HL-60 (cell line): ENCODE measurements at regions not wholly inside any gene's neighbourhood (a gene's known extent, or its start where the extent isn't known, plus 50 kb on each side); places are given as distances from the start of the nearest gene placed in this dataset.

Source experiments
- DNase-seq, 2 experiments: peaks; one replicate each; pipeline ENCODE4 v3.0.0-alpha.2; 2010 to 2020; ENCODE audit warnings: low read depth in 1 of 2, low spot score in 1 of 2
- H3K27ac ChIP-seq: fragments of 250-450 bp; sonication (Bioruptor Pico); replicated peaks from 2 replicates; pipeline ENCODE4 v1.5.1; 2020; ENCODE audit warnings: mild to moderate bottlenecking, moderate library complexity
- H3K27me3 ChIP-seq: fragments of 250-450 bp; sonication (Bioruptor Pico); 2 replicates; pipeline ENCODE4 v1.5.1; 2021; ENCODE audit warnings: mild to moderate bottlenecking, moderate library complexity; ENCODE audit not compliant: insufficient read depth, poor library complexity, severe bottlenecking
- H3K4me3 ChIP-seq: replicated peaks from 2 replicates; pipeline ENCODE4 v1.5.1; 2011; ENCODE audit warnings: mild to moderate bottlenecking, control low read depth, low read length; ENCODE audit not compliant: insufficient read depth
- CTCF ChIP-seq: IDR thresholded peaks from one replicate; pipeline ENCODE4 v1.5.1; 2011; ENCODE audit warnings: low read length, control low read depth, inconsistent platforms; ENCODE audit not compliant: insufficient read depth
- GABPA ChIP-seq: IDR thresholded peaks from 2 replicates; pipeline ENCODE4 v1.6.1; 2012; ENCODE audit warnings: low read depth
- POLR2AphosphoS5 ChIP-seq: IDR thresholded peaks from 2 replicates; pipeline ENCODE4 v1.6.1; 2012; ENCODE audit warnings: low read depth
- SPI1 ChIP-seq: IDR thresholded peaks from 2 replicates; pipeline ENCODE4 v1.6.1; 2012; ENCODE audit warnings: low read depth, mild to moderate bottlenecking, borderline replicate concordance
- TF ChIP-seq, protein P1 (sequence below): IDR thresholded peaks from 2 replicates; pipeline ENCODE4 v1.6.1; 2012; ENCODE audit warnings: low read depth; ENCODE audit not compliant: insufficient replicate concordance

- Histone ChIP-seq H3K27ac (no peak overlapping the region), H3K27me3 (no peaks in the 10 kb centered on the region), H3K4me3 (no peak overlapping the region)
- no peak for DNase-seq
- TF ChIP-seq CTCF (no peak), SPI1 (no peak), POLR2AphosphoS5 (no peak)
- TF ChIP-seq, protein P1, sequence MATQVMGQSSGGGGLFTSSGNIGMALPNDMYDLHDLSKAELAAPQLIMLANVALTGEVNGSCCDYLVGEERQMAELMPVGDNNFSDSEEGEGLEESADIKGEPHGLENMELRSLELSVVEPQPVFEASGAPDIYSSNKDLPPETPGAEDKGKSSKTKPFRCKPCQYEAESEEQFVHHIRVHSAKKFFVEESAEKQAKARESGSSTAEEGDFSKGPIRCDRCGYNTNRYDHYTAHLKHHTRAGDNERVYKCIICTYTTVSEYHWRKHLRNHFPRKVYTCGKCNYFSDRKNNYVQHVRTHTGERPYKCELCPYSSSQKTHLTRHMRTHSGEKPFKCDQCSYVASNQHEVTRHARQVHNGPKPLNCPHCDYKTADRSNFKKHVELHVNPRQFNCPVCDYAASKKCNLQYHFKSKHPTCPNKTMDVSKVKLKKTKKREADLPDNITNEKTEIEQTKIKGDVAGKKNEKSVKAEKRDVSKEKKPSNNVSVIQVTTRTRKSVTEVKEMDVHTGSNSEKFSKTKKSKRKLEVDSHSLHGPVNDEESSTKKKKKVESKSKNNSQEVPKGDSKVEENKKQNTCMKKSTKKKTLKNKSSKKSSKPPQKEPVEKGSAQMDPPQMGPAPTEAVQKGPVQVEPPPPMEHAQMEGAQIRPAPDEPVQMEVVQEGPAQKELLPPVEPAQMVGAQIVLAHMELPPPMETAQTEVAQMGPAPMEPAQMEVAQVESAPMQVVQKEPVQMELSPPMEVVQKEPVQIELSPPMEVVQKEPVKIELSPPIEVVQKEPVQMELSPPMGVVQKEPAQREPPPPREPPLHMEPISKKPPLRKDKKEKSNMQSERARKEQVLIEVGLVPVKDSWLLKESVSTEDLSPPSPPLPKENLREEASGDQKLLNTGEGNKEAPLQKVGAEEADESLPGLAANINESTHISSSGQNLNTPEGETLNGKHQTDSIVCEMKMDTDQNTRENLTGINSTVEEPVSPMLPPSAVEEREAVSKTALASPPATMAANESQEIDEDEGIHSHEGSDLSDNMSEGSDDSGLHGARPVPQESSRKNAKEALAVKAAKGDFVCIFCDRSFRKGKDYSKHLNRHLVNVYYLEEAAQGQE: no peak
Observed at GRCh38 chr5:107216587-107216986, 454.1 kb downstream of the EFNA5 start.

- TF ChIP-seq SPI1: no peak
- no peak for TF ChIP-seq CTCF
- TF ChIP-seq POLR2AphosphoS5: no peak
- TF ChIP-seq GABPA: no peak
- TF ChIP-seq, protein P1: no peak
- no peak for DNase-seq
- no peak overlapping the region for H3K4me3 ChIP-seq
- H3K27me3 ChIP-seq: no peaks in the 10 kb centered on the region
- no peak overlapping the region for H3K27ac ChIP-seq
Observed at GRCh38 chr5:107215611-107216010, 455.1 kb downstream of the EFNA5 start.

- Histone ChIP-seq H3K27me3 (no peaks in the 10 kb centered on the region), H3K27ac (no peak overlapping the region), H3K4me3 (no peak overlapping the region)
- TF ChIP-seq SPI1 (no peak), GABPA (no peak), POLR2AphosphoS5 (no peak), CTCF (no peak)
- TF ChIP-seq, protein P1: no peak
- no peak for DNase-seq
Observed at GRCh38 chr5:107213025-107213424, 457.7 kb downstream of the EFNA5 start.
